ENCODE measurements at regions not wholly inside any gene's neighbourhood (a gene's known extent, or its start where the extent isn't known, plus 50 kb on each side); places are given as distances from the start of the nearest gene placed in this dataset.

DNA sequence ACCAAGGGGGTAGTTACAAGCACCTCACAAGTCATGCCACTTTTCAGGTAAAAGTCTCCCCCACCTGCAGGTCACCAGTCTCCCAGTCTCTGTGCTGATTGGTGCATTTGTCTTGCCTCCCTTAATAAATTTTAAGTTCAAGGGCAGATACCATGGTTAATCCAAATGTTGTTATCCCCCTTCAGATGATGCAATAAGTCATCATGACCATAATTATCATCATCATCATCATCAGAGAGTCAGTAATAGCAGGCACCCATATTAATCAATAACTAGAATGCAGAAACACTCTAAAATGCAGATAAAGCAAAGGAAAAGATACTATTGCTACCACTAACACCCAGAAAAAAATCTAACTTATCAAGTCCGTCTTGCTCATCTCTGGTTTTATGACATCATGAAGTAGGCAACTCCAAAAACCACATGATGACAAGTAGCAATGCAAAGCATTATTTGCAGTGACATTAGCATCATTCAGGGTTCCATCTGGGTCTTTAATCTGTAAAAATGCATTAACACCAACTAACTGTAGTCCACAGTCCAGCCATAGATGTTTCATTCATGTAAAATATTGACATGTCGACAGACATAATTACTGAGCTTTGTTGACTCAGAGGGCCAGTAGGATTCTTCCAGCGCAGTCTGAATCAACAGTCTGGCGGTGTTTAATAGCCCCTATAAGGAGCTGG lies 492.0 kb upstream of the RUNX1 start:
- no peak for TF ChIP-seq OSR1 (CRISPR knock-in tag; IDR thresholded peaks at IDR 0.05)
- no peak for TF ChIP-seq PATZ1 (CRISPR knock-in tag; IDR thresholded peaks at IDR 0.05; ENCODE audit: borderline replicate concordance)
- TF ChIP-seq ESRRG (CRISPR knock-in tag; IDR thresholded peaks at IDR 0.05) = no peak
- TF ChIP-seq BACH2 (CRISPR knock-in tag; IDR thresholded peaks at IDR 0.05; ENCODE audit: borderline replicate concordance) = no peak

Measured in SK-N-SH treated with all-trans-retinoic acid at 6 μM for 48 hours (cell line).